Right atrium auricular region (tissue), 2 donors: ENCODE measurements at regions not wholly inside any gene's neighbourhood (a gene's known extent, or its start where the extent isn't known, plus 50 kb on each side); places are given as distances from the start of the nearest gene placed in this dataset.
A peak's percentile ranks its signal among the peaks of the same experiment; 100 is the strongest.
"Not testable (repeated sequence)": the region's sequence is repeated elsewhere in the genome, so short reads cannot be mapped to it uniquely, and the experiment has no call there.

Experiments
- DNase-seq: peaks from one replicate; pipeline ENCODE4 v3.0.0-alpha.2; 2019; ENCODE audit warnings: low spot score
- H3K27ac ChIP-seq, 2 donors: fragments of 200-600 bp; sonication (generic); 1 replicate in 1 of 2; 2 replicates in 1 of 2; pipeline ENCODE4 v1.5.1; 2016 to 2019
- H3K27me3 ChIP-seq, 2 donors: fragments of 200-600 bp; sonication (generic); one replicate each; pipeline versions ENCODE4 v1.5.1 to v1.6.0; 2017 to 2019
- H3K36me3 ChIP-seq: fragments of 200-600 bp; sonication (generic); one replicate; pipeline ENCODE4 v1.5.1; 2016
- H3K4me1 ChIP-seq, 2 donors: fragments of 200-600 bp; sonication (generic); one replicate each; pipeline versions ENCODE4 v1.5.1 to v1.6.0; 2017 to 2019
- H3K4me3 ChIP-seq, 2 donors: fragments of 200-600 bp; sonication (generic); 1 replicate in 1 of 2; 2 replicates in 1 of 2; pipeline ENCODE4 v1.5.1; 2017 to 2019; ENCODE audit warnings: mild to moderate bottlenecking in 1 of 2, moderate library complexity in 1 of 2
- H3K9me3 ChIP-seq, 2 donors: fragments of 200-600 bp; sonication (generic); one replicate each; pipeline ENCODE4 v1.5.1; 2019
- TF ChIP-seq, protein P1 (sequence below), 2 donors: fragments of 200-600 bp; sonication (generic); IDR thresholded peaks; one replicate each; pipeline ENCODE4 v1.5.1; 2019; ENCODE audit warnings: antibody characterized with exemption in 2 of 2

- TF ChIP-seq, protein P1, sequence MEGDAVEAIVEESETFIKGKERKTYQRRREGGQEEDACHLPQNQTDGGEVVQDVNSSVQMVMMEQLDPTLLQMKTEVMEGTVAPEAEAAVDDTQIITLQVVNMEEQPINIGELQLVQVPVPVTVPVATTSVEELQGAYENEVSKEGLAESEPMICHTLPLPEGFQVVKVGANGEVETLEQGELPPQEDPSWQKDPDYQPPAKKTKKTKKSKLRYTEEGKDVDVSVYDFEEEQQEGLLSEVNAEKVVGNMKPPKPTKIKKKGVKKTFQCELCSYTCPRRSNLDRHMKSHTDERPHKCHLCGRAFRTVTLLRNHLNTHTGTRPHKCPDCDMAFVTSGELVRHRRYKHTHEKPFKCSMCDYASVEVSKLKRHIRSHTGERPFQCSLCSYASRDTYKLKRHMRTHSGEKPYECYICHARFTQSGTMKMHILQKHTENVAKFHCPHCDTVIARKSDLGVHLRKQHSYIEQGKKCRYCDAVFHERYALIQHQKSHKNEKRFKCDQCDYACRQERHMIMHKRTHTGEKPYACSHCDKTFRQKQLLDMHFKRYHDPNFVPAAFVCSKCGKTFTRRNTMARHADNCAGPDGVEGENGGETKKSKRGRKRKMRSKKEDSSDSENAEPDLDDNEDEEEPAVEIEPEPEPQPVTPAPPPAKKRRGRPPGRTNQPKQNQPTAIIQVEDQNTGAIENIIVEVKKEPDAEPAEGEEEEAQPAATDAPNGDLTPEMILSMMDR (IDR thresholded peaks at IDR 0.05) = no peak
- no peak for DNase-seq
- no peaks in the 10 kb centered on the region for H3K27me3 ChIP-seq
- H3K9me3 ChIP-seq = no peaks in the 10 kb centered on the region
- no peak overlapping the region for H3K27ac ChIP-seq
- no peaks in the 10 kb centered on the region for H3K36me3 ChIP-seq
- no peaks in the 10 kb centered on the region for H3K4me1 ChIP-seq
- H3K4me3 ChIP-seq = no peak overlapping the region
Measured at GRCh38 chr4:52431869-52432268, 227.2 kb downstream of the USP46 start.

DNA sequence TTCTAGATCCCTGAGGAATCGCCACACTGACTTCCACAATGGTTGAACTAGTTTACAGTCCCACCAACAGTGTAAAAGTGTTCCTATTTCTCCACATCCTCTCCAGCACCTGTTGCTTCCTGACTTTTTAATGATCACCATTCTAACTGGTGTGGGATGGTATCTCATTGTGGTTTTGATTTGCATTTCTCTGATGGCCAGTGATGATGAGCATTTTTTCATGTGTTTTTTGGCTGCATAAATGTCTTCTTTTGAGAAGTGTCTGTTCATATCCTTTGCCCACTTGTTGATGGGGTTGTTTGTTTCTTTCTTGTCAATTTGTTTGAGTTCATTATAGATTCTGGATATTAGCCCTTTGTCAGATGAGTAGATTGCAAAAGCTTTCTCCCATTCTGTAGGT lies 216.6 kb downstream of the USP46 start:
- H3K4me1 ChIP-seq, H3K9me3 ChIP-seq, H3K27ac ChIP-seq, H3K27me3 ChIP-seq, H3K36me3 ChIP-seq, H3K4me3 ChIP-seq, DNase-seq: not testable (repeated sequence)

DNA sequence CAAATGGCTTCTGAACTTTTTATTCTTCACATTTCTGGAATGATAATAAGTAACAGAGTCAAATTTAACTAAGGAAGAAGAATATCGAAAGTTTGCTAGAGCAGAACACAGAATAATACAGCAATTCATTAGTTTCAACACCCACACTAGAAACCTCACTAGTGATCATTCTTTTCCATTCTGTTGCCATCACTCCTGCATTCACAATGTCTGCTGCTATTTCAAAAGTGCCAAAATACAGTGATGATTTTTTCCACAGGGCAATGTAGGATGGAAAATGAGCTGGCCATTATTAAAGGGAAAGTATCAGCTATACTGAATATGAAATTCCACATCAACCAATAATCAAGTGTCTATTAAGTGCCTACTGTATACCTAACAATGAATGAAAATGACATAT lies 186.7 kb downstream of the USP46 start:
- Histone ChIP-seq H3K36me3 (no peaks in the 10 kb centered on the region), H3K4me1 (no peaks in the 10 kb centered on the region), H3K4me3 (no peak overlapping the region), H3K27me3 (no peaks in the 10 kb centered on the region), H3K27ac (no peak overlapping the region), H3K9me3 (no peaks in the 10 kb centered on the region)
- TF ChIP-seq, protein P1 (IDR thresholded peaks at IDR 0.05) = no peak
- no peak for DNase-seq

GRCh38 chr4:52477191-52477780 lies 181.8 kb downstream of the USP46 start:
- no peak for DNase-seq
- TF ChIP-seq, protein P1 (IDR thresholded peaks at IDR 0.05) = no peak
- no peak overlapping the region for H3K27ac ChIP-seq
- H3K9me3 ChIP-seq = no peaks in the 10 kb centered on the region
- no peaks in the 10 kb centered on the region for H3K27me3 ChIP-seq
- H3K36me3 ChIP-seq = no peaks in the 10 kb centered on the region
- no peaks in the 10 kb centered on the region for H3K4me1 ChIP-seq
- no peak overlapping the region for H3K4me3 ChIP-seq

GRCh38 chr4:52483186-52483890 lies 175.8 kb downstream of the USP46 start:
- Histone ChIP-seq H3K9me3 (no peaks in the 10 kb centered on the region), H3K4me1 (no peaks in the 10 kb centered on the region), H3K4me3 (no peak overlapping the region), H3K27me3 (no peaks in the 10 kb centered on the region), H3K36me3 (no peaks in the 10 kb centered on the region), H3K27ac (no peak overlapping the region)
- DNase-seq = no peak
- TF ChIP-seq, protein P1 (IDR thresholded peaks at IDR 0.05) = no peak

- H3K27ac ChIP-seq = peak overlapping the region in 1 of 2 donors; percentile 49
Measured at GRCh38 chr4:52507774-52508173, 151.3 kb downstream of the USP46 start.

More at GRCh38 chr4:52507774-52508173, 151.3 kb downstream of the USP46 start:
- Histone ChIP-seq H3K4me1 (peaks cover 0 to 31% of the 10 kb centered on the region in 2 donors), H3K27me3 (no peaks in the 10 kb centered on the region), H3K9me3 (no peaks in the 10 kb centered on the region), H3K36me3 (no peaks in the 10 kb centered on the region), H3K4me3 (no peak overlapping the region)
- TF ChIP-seq, protein P1 (IDR thresholded peaks at IDR 0.05) = no peak
- no peak for DNase-seq
